Fibroblast of mammary gland (primary cell): ENCODE measurements at regions not wholly inside any gene's neighbourhood (a gene's known extent, or its start where the extent isn't known, plus 50 kb on each side); places are given as distances from the start of the nearest gene placed in this dataset.
"Not testable (repeated sequence)": the region's sequence is repeated elsewhere in the genome, so short reads cannot be mapped to it uniquely, and the experiment has no call there.

Experiments used
- DNase-seq: peaks from one replicate; pipeline ENCODE4 v3.0.0-alpha.2; 2010; ENCODE audit warnings: low read depth
- H3K4me3 ChIP-seq: 2 replicates; pipeline ENCODE4 v1.5.1; 2011; ENCODE audit warnings: low read depth, mild to moderate bottlenecking, low read length, moderate library complexity; ENCODE audit not compliant: control insufficient read depth
- TF ChIP-seq, protein P1 (sequence below): conservative IDR thresholded peaks from 2 replicates; pipeline ENCODE4 v1.5.1; 2011; ENCODE audit warnings: low read depth, low read length, inconsistent platforms; ENCODE audit not compliant: control insufficient read depth, insufficient read depth

DNA sequence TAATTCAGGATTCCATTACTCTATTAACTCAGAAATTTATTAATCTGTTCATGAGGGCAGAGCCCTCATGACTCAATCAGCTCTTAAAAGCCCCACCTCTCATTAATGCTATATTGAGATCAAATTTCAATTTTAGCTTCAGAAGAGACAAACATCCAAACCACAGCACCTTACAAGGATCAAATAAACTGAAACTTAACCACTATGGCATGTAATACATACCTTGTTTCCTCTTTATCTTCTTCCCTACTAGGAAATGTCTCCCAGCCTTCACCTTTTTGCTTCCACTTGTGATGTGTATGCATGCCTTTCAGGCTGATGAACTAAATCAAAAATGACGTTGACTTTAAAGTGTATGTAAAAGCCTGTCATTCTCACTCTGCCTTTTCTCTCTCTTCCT is 2121.3 kb downstream of the NCAM2 start:
- no peak for DNase-seq
- no peak overlapping the region for H3K4me3 ChIP-seq
- TF ChIP-seq, protein P1, sequence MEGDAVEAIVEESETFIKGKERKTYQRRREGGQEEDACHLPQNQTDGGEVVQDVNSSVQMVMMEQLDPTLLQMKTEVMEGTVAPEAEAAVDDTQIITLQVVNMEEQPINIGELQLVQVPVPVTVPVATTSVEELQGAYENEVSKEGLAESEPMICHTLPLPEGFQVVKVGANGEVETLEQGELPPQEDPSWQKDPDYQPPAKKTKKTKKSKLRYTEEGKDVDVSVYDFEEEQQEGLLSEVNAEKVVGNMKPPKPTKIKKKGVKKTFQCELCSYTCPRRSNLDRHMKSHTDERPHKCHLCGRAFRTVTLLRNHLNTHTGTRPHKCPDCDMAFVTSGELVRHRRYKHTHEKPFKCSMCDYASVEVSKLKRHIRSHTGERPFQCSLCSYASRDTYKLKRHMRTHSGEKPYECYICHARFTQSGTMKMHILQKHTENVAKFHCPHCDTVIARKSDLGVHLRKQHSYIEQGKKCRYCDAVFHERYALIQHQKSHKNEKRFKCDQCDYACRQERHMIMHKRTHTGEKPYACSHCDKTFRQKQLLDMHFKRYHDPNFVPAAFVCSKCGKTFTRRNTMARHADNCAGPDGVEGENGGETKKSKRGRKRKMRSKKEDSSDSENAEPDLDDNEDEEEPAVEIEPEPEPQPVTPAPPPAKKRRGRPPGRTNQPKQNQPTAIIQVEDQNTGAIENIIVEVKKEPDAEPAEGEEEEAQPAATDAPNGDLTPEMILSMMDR: no peak

DNA sequence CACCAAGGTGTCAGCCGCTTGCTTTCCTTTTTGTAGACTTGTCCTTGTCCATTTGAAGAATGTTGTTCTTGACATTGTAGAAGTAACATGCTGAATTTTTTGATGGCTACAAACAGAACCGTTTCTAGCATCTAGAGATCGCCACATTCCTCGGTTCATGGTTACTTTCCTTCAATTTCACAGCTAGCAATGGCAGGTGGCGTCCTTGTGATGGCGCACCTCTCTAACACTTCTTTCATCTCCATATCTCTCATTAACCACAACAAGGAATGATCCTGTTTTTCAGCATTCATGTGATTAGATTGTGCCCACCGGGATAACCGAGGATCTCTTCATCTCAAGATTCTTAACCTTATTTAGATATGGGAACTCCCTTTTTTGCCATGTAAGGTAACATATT is 2129.8 kb downstream of the NCAM2 start:
- TF ChIP-seq, protein P1: no peak
- H3K4me3 ChIP-seq: no peak overlapping the region

DNA sequence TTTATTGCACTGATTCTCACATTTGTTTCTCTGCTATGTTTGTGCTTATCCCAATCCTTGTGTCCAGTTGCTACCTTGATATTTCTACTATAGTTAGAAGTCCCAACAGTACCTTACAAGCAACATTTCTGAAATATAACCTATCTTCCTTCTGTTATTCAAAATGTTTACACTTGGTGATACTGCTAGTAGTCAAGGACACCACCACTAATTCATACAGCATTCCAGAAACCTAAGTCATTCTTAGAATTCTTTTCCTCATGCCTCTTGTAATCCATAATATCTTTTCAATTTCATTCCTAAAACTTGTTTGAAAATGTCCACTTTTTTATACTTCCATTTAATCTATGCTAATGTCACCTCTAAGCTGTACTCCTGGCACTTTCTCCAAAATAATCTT is 2132.1 kb downstream of the NCAM2 start:
- H3K4me3 ChIP-seq: no peak overlapping the region
- TF ChIP-seq, protein P1: no peak
- no peak for DNase-seq

More for the DNA sequence above, 2129.8 kb downstream of the NCAM2 start:
- DNase-seq: no peak

DNA sequence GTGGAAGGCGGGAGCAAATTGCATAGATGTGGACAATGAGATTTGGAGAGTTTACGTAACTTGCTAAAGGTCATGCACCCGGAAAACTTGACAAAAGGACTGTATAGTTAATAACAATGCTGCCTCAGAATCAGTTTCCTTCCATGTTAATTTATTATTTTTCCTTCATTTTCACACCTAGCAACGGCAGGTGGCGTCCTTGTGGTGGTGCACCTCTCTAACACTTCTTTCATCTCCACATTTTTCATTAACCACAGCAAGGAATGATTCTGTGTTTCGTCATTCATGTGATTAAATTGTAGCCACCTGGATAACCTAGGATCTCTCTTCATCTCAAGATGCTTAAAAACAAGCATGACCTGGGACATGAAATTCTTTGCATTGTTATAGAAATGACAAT is 2133.0 kb downstream of the NCAM2 start:
- no peak for DNase-seq
- TF ChIP-seq, protein P1: no peak
- no peak overlapping the region for H3K4me3 ChIP-seq

DNA sequence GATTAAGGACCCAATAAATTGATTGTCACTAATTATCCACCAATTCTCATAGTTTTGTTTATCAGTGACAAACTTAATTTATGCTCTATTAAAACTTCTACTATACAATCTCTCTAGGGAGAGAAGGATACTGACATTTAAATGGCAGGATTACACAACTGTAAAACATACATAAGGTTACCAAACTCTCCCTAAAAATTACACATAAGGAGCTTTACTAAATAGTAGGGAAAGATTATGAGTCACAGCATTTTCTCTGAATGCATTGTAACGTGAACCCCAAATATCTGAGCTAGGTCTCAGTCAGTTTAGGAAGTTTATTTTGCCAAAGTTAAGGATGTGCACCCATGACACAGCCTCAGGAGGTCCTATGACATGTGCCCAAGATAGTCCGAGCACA is 2140.6 kb downstream of the NCAM2 start:
- TF ChIP-seq, protein P1: no peak
- no peak for DNase-seq

DNA sequence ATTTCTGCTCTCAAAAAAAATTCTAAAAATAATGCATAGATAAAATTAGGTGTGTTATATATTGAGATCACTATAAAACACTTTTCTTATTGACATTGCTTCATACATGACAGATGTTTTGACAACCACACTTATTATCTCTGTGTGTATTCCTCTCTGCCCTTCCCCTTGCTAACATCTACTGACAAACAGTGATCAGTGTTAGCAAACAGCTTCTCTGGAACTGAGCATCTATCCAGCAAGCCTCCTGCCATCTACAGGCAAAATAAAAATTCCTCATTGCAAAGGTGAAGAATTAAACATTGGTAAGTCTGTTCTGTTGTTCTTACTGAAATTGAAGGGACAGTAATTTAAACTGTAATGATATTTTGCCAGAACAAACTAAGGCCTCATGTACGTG is 2153.9 kb downstream of the NCAM2 start:
- TF ChIP-seq, protein P1: no peak
- no peak overlapping the region for H3K4me3 ChIP-seq
- no peak for DNase-seq

More for the DNA sequence above, 2140.6 kb downstream of the NCAM2 start:
- no peak overlapping the region for H3K4me3 ChIP-seq

DNA sequence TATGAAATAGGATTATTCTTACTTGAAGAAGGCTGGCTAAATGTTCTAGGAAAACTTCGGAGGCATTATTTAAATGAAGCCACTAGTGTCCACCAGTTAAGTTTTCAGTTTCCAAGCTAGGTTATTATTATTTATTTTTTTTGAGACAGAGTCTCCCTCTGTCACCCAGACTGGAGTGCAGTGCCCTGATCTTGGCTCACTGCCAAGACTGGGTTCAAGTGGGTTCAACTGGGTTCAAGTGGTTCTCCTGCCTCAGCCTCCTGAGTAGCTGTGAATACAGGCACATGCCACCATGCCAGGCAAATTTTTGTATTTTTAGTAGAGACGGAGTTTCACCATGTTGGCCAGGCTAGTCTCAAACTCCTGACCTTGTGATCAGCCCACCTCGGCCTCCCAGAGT is 2155.6 kb downstream of the NCAM2 start:
- not testable (repeated sequence) for H3K4me3 ChIP-seq, DNase-seq
